HepG2 (cell line): ENCODE measurements at regions not wholly inside any gene's neighbourhood (a gene's known extent, or its start where the extent isn't known, plus 50 kb on each side); places are given as distances from the start of the nearest gene placed in this dataset.
A peak's percentile ranks its signal among the peaks of the same experiment; 100 is the strongest.

Experiments used
- ARHGAP35 ChIP-seq: sonication (generic); formaldehyde crosslinking; IDR thresholded peaks from 2 replicates; pipeline ENCODE4 v1.9.0; 2022; ENCODE audit warnings: mild to moderate bottlenecking, inconsistent platforms, moderate library complexity, missing genetic modification reagents, borderline replicate concordance
- DMTF1 ChIP-seq: sonication (generic); formaldehyde crosslinking; IDR thresholded peaks from 2 replicates; pipeline ENCODE4 v1.4.0; 2020; ENCODE audit warnings: mild to moderate bottlenecking, missing genetic modification reagents
- GZF1 ChIP-seq: sonication (generic); formaldehyde crosslinking; IDR thresholded peaks from 2 replicates; pipeline ENCODE4 v1.5.1; 2020; ENCODE audit warnings: mild to moderate bottlenecking, missing genetic modification reagents
- HIVEP1 ChIP-seq: sonication (generic); formaldehyde crosslinking; IDR thresholded peaks from 2 replicates; pipeline ENCODE4 v1.4.0; 2020; ENCODE audit warnings: mild to moderate bottlenecking, missing genetic modification reagents
- HNF4A ChIP-seq: sonication (generic); formaldehyde crosslinking; IDR thresholded peaks from 2 replicates; pipeline ENCODE4 v1.4.0; 2020; ENCODE audit warnings: missing genetic modification reagents
- IKZF4 ChIP-seq: sonication (generic); formaldehyde crosslinking; IDR thresholded peaks from 2 replicates; pipeline ENCODE4 v1.5.1; 2020; ENCODE audit warnings: borderline replicate concordance, mild to moderate bottlenecking, low read depth, missing genetic modification reagents; ENCODE audit errors: not compliant biosample characterization
- JDP2 ChIP-seq: sonication (generic); formaldehyde crosslinking; IDR thresholded peaks from 2 replicates; pipeline ENCODE4 v1.8.1; 2022; ENCODE audit warnings: missing genetic modification reagents, borderline replicate concordance
- KLF15 ChIP-seq: sonication (generic); formaldehyde crosslinking; IDR thresholded peaks from 2 replicates; pipeline ENCODE4 v1.8.1; 2023; ENCODE audit warnings: borderline replicate concordance, mild to moderate bottlenecking, inconsistent platforms, missing genetic modification reagents, mixed read lengths
- NCOR1 ChIP-seq: fragments of 200-600 bp; sonication (generic); IDR thresholded peaks from 2 replicates; pipeline ENCODE4 v1.7.0; 2017; ENCODE audit warnings: antibody characterized with exemption, low read length, borderline replicate concordance
- PHF5A ChIP-seq: IDR thresholded peaks from one replicate; pipeline ENCODE4 v1.6.1; 2018; ENCODE audit warnings: low read depth, missing genetic modification reagents; ENCODE audit not compliant: unreplicated experiment
- RFX5 ChIP-seq: IDR thresholded peaks from 2 replicates; pipeline ENCODE4 v1.6.1; 2011; ENCODE audit warnings: low read depth, low read length, improper control_type of control experiment
- SNRNP70 ChIP-seq: fragments of 200-400 bp; formaldehyde crosslinking; IDR thresholded peaks from 2 replicates; pipeline ENCODE4 v1.6.1; 2017; ENCODE audit warnings: mild to moderate bottlenecking, low read depth, low read length, moderate library complexity
- TOPORS ChIP-seq: sonication (generic); formaldehyde crosslinking; IDR thresholded peaks from 2 replicates; pipeline ENCODE4 v1.8.0; 2023; ENCODE audit warnings: mild to moderate bottlenecking, missing genetic modification reagents
- XRCC5 ChIP-seq: fragments of 200-400 bp; formaldehyde crosslinking; optimal IDR thresholded peaks from 2 replicates; pipeline ENCODE3; 2017; ENCODE audit warnings: mild to moderate bottlenecking, low read length
- ZBTB21 ChIP-seq: sonication (generic); formaldehyde crosslinking; IDR thresholded peaks from 2 replicates; pipeline ENCODE4 v1.4.0; 2020; ENCODE audit warnings: missing genetic modification reagents
- ZBTB42 ChIP-seq: sonication (generic); formaldehyde crosslinking; IDR thresholded peaks from 2 replicates; pipeline ENCODE4 v1.5.0; 2020; ENCODE audit warnings: mild to moderate bottlenecking, missing genetic modification reagents
- ZBTB8A ChIP-seq: sonication (generic); formaldehyde crosslinking; IDR thresholded peaks from 2 replicates; pipeline ENCODE4 v1.4.0; 2020; ENCODE audit warnings: mild to moderate bottlenecking, low read depth, missing genetic modification reagents, borderline replicate concordance
- ZNF800 ChIP-seq: sonication (generic); formaldehyde crosslinking; IDR thresholded peaks from 2 replicates; pipeline ENCODE4 v1.4.0; 2020; ENCODE audit warnings: missing genetic modification reagents
- TF ChIP-seq, protein P1 (sequence below): IDR thresholded peaks from 2 replicates; pipeline ENCODE4 v1.6.1; 2012; ENCODE audit warnings: low read depth, low read length, improper control_type of control experiment

DNA sequence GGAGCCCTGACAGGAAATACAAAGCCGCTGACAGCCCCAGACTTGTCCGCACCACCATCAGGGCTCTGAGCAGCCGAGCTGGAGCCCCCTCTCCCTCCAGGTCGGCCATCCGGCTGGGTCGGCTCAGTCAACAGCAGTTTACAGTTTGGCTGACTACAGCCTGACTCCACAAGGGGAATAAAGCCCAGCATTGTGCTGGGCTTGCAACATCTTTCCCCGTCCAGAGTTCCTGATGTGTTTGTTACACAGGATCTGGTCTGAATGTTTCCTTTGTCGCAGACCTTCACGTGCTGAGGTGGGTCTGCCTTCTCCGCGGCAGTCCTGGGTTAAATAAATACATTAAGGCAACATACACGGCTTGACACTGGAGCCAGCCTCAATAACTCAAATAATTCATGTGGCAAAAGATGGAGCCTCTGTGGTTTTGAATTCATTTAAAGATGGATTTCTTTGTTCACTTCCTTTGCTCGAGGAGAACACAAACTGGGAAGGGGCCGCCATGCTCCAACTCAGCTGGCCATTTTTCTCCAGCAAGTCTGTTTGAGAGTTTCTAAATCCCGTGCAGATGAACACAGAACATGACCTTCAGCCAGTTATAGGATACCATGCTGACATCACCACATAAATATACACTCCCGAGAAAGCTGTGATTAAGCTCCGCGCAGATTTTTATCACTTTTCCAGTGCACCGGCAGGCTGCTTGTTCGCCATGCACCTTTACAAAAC, 192.1 kb downstream of the WDR11 start (continued):
- TF ChIP-seq ZBTB42 (CRISPR knock-in tag) (no peak), ZNF800 (CRISPR knock-in tag) (no peak), HIVEP1 (CRISPR knock-in tag) (no peak; the same call in 1 of the 2 replicates), GZF1 (CRISPR knock-in tag) (0 out of 2 replicates have a peak, but pooled peaks have one; percentile 7), DMTF1 (CRISPR knock-in tag) (no peak), PHF5A (CRISPR knock-in tag) (no peak), ZBTB8A (CRISPR knock-in tag) (no peak), HNF4A (CRISPR knock-in tag) (peak; percentile 86), ZBTB21 (no peak), JDP2 (CRISPR knock-in tag) (no peak; the same call in 1 of the 2 replicates), TOPORS (no peak; the same call in 1 of the 2 replicates), ARHGAP35 (CRISPR knock-in tag) (no peak), KLF15 (CRISPR knock-in tag) (no peak), NCOR1 (peak; percentile 57; the same call in 1 of the 2 replicates), RFX5 (no peak), SNRNP70 (no peak), XRCC5 (peak; percentile 74), IKZF4 (CRISPR knock-in tag) (no peak)
- TF ChIP-seq, protein P1, sequence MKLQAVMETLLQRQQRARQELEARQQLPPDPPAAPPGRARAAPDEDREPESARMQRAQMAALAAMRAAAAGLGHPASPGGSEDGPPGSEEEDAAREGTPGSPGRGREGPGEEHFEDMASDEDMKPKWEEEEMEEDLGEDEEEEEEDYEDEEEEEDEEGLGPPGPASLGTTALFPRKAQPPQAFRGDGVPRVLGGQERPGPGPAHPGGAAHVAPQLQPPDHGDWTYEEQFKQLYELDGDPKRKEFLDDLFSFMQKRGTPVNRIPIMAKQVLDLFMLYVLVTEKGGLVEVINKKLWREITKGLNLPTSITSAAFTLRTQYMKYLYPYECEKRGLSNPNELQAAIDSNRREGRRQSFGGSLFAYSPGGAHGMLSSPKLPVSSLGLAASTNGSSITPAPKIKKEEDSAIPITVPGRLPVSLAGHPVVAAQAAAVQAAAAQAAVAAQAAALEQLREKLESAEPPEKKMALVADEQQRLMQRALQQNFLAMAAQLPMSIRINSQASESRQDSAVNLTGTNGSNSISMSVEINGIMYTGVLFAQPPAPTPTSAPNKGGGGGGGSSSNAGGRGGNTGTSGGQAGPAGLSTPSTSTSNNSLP = peak; percentile 9; the same call in 1 of the 2 replicates
